ENCODE measurements at regions not wholly inside any gene's neighbourhood (a gene's known extent, or its start where the extent isn't known, plus 50 kb on each side); places are given as distances from the start of the nearest gene placed in this dataset.

GRCh38 chr4:59339631-59340030 is 1860.5 kb upstream of the ADGRL3 start:
- no peak for TF ChIP-seq EZH2 (IDR thresholded peaks at IDR 0.05; ENCODE audit: borderline replicate concordance, low read depth, low read length, poor library complexity, severe bottlenecking)
- TF ChIP-seq CTCF (conservative IDR thresholded peaks at IDR 0.05; ENCODE audit: low read depth, low read length), result no peak
- H3K36me3 ChIP-seq (ENCODE audit: insufficient read depth, low read length, poor library complexity, severe bottlenecking), result no peaks in the 10 kb centered on the region
- no peak for DNase-seq (ENCODE audit: low spot score)
- no peak overlapping the region for H3K27ac ChIP-seq (ENCODE audit: low read depth, low read length, poor library complexity, severe bottlenecking)
- no peaks in the 10 kb centered on the region for H3K9me3 ChIP-seq (ENCODE audit: low read depth, low read length, poor library complexity, severe bottlenecking)
- ChIA-PET CTCF (no interaction called here), POLR2A (ENCODE audit: low non-redundant PET) (no interaction called here)
- no peaks in the 10 kb centered on the region for H3K4me1 ChIP-seq (ENCODE audit: insufficient read depth, low read length, poor library complexity, severe bottlenecking)
- BruUV-seq (replicated peaks), result no TSS peak
- intact Hi-C loops (cut with micrococcal nuclease; ENCODE audit: unreplicated experiment), result no loop called here
- H3K4me3 ChIP-seq (ENCODE audit: low read depth, low read length, poor library complexity, severe bottlenecking), result no peak overlapping the region
- no peaks in the 10 kb centered on the region for H3K27me3 ChIP-seq (replicated peaks; ENCODE audit: insufficient read depth, low read depth, low read length, poor library complexity)

GRCh38 chr4:59341506-59341905 is 1858.6 kb upstream of the ADGRL3 start:
- no peak for DNase-seq (ENCODE audit: low spot score)
- H3K4me3 ChIP-seq (ENCODE audit: low read depth, low read length, poor library complexity, severe bottlenecking), result no peak overlapping the region
- TF ChIP-seq CTCF (conservative IDR thresholded peaks at IDR 0.05; ENCODE audit: low read depth, low read length) (no peak), EZH2 (IDR thresholded peaks at IDR 0.05; ENCODE audit: borderline replicate concordance, low read depth, low read length, poor library complexity, severe bottlenecking) (no peak)
- H3K4me1 ChIP-seq (ENCODE audit: insufficient read depth, low read length, poor library complexity, severe bottlenecking), result no peaks in the 10 kb centered on the region
- ChIA-PET CTCF (no interaction called here), POLR2A (ENCODE audit: low non-redundant PET) (no interaction called here)
- intact Hi-C loops (cut with micrococcal nuclease; ENCODE audit: unreplicated experiment), result no loop called here
- no peaks in the 10 kb centered on the region for H3K9me3 ChIP-seq (ENCODE audit: low read depth, low read length, poor library complexity, severe bottlenecking)
- no peaks in the 10 kb centered on the region for H3K36me3 ChIP-seq (ENCODE audit: insufficient read depth, low read length, poor library complexity, severe bottlenecking)
- no peaks in the 10 kb centered on the region for H3K27me3 ChIP-seq (replicated peaks; ENCODE audit: insufficient read depth, low read depth, low read length, poor library complexity)
- H3K27ac ChIP-seq (ENCODE audit: low read depth, low read length, poor library complexity, severe bottlenecking), result no peak overlapping the region
- no TSS peak for BruUV-seq (replicated peaks)

- Histone ChIP-seq H3K27me3 (replicated peaks; ENCODE audit: insufficient read depth, low read depth, low read length, poor library complexity) (no peaks in the 10 kb centered on the region), H3K4me1 (ENCODE audit: insufficient read depth, low read length, poor library complexity, severe bottlenecking) (no peaks in the 10 kb centered on the region), H3K27ac (ENCODE audit: low read depth, low read length, poor library complexity, severe bottlenecking) (no peak overlapping the region), H3K9me3 (ENCODE audit: low read depth, low read length, poor library complexity, severe bottlenecking) (no peaks in the 10 kb centered on the region), H3K4me3 (ENCODE audit: low read depth, low read length, poor library complexity, severe bottlenecking) (no peak overlapping the region), H3K36me3 (ENCODE audit: insufficient read depth, low read length, poor library complexity, severe bottlenecking) (no peaks in the 10 kb centered on the region)
- ChIA-PET CTCF (no interaction called here), POLR2A (ENCODE audit: low non-redundant PET) (no interaction called here)
- TF ChIP-seq CTCF (conservative IDR thresholded peaks at IDR 0.05; ENCODE audit: low read depth, low read length) (no peak), EZH2 (IDR thresholded peaks at IDR 0.05; ENCODE audit: borderline replicate concordance, low read depth, low read length, poor library complexity, severe bottlenecking) (no peak)
- DNase-seq (ENCODE audit: low spot score), result no peak
- intact Hi-C loops (cut with micrococcal nuclease; ENCODE audit: unreplicated experiment), result no loop called here
- BruUV-seq (replicated peaks), result no TSS peak
Measured at GRCh38 chr4:59348949-59349348, 1851.2 kb upstream of the ADGRL3 start.
